Caco-2 (cell line): ENCODE measurements at regions not wholly inside any gene's neighbourhood (a gene's known extent, or its start where the extent isn't known, plus 50 kb on each side); places are given as distances from the start of the nearest gene placed in this dataset.

Experiments
- BruUV-seq: library from RNA; stranded (reverse); fragments of 400-500 nt; replicated peaks from 2 replicates; lab custom pipeline; 2021; lab: Mats Ljungman, UMichigan
- CTCF ChIA-PET: fragments of 300-600 bp; sonication (Branson Sonifier 250); formaldehyde crosslinking; loops from one replicate; lab custom pipeline; 2022; ENCODE audit warnings: antibody characterized with exemption; lab: Charles Lee
- POLR2A ChIA-PET: fragments of 300-600 bp; sonication (Branson Sonifier 250); formaldehyde crosslinking; loops from one replicate; lab custom pipeline; 2022; ENCODE audit warnings: antibody characterized with exemption; lab: Charles Lee
- DNase-seq, 2 experiments: peaks; one replicate each; pipeline versions ENCODE4 v3.0.0 to v3.0.0-alpha.2; 2020 to 2022
- H3K27me3 ChIP-seq: replicated peaks from 2 replicates; pipeline ENCODE4 v1.6.0; 2011; ENCODE audit warnings: low read length; ENCODE audit not compliant: control insufficient read depth, insufficient read depth
- H3K36me3 ChIP-seq: 2 replicates; pipeline ENCODE4 v1.5.1; 2011; ENCODE audit warnings: low read length; ENCODE audit not compliant: control insufficient read depth, insufficient read depth
- H3K4me1 ChIP-seq: fragments of 250-450 bp; sonication (Bioruptor Pico); 2 replicates; pipeline ENCODE4 v1.5.1; 2020; ENCODE audit warnings: mild to moderate bottlenecking
- H3K4me3 ChIP-seq: 2 replicates; pipeline ENCODE4 v1.5.1; 2011; ENCODE audit warnings: low read depth, mild to moderate bottlenecking, control low read depth, low read length
- H3K9me3 ChIP-seq: fragments of 250-450 bp; sonication (Bioruptor Pico); 2 replicates; pipeline ENCODE4 v1.5.1; 2020; ENCODE audit warnings: mild to moderate bottlenecking, moderate library complexity
- H3K27ac Mint-ChIP-seq: one replicate; pipeline ENCODE4 v1.8.0; 2022; ENCODE audit warnings: mixed read lengths; ENCODE audit not compliant: unreplicated experiment
- H3K27me3 Mint-ChIP-seq: one replicate; pipeline ENCODE4 v1.8.0; 2022; ENCODE audit warnings: mixed read lengths; ENCODE audit not compliant: insufficient read depth, unreplicated experiment
- H3K36me3 Mint-ChIP-seq: one replicate; pipeline ENCODE4 v1.8.0; 2022; ENCODE audit warnings: mild to moderate bottlenecking, mixed read lengths; ENCODE audit not compliant: insufficient read depth, unreplicated experiment
- H3K4me1 Mint-ChIP-seq: one replicate; pipeline ENCODE4 v1.8.0; 2022; ENCODE audit warnings: low read depth, mixed read lengths; ENCODE audit not compliant: unreplicated experiment
- H3K4me3 Mint-ChIP-seq: one replicate; pipeline ENCODE4 v1.8.0; 2022; ENCODE audit warnings: mild to moderate bottlenecking, moderate library complexity, mixed read lengths; ENCODE audit not compliant: unreplicated experiment
- H3K9me3 Mint-ChIP-seq: one replicate; pipeline ENCODE4 v1.8.0; 2022; ENCODE audit warnings: mixed read lengths; ENCODE audit not compliant: unreplicated experiment
- CTCF ChIP-seq, 2 experiments: fragments of 200-600 bp in 1 of 2; IDR thresholded peaks; 1 replicate in 1 of 2; 2 replicates in 1 of 2; pipeline versions ENCODE4 v1.5.1 to v1.8.0; 2011 to 2022; ENCODE audit warnings: antibody characterized with exemption in 1 of 2, control low read depth in 1 of 2, inconsistent platforms in 1 of 2, low read depth in 1 of 2, low read length in 1 of 2, mild to moderate bottlenecking in 1 of 2, moderate library complexity in 1 of 2; ENCODE audit not compliant: insufficient read depth in 1 of 2, severe bottlenecking in 1 of 2, unreplicated experiment in 1 of 2
- intact Hi-C: fragments of 100-400 bp; cut with micrococcal nuclease; formaldehyde crosslinking; loops from one replicate; pipeline ENCODE4 v1.10.0; 2022; ENCODE audit not compliant: unreplicated experiment

DNA sequence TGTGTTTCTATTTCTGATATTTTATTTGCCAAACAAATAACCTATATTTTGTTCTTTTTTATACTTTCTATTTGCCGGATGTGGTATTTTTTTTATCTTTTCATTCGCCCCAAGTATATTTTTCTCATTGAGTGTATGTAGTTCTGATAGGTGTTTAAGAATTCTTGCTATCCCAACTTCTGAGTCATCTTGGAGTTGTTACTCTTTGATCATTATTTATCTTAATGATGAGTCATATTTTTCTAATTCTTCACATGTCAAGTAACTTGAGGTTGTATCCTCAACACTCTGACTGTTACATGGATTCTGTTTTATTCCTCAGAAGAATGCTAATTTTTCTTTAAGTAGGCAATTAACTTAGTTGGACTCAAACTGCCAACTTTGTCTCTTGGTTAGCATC is 498.1 kb downstream of the TLE1 start:
- Histone ChIP-seq H3K4me3 (no peak overlapping the region), H3K9me3 (no peaks in the 10 kb centered on the region), H3K4me1 (no peaks in the 10 kb centered on the region), H3K36me3 (no peaks in the 10 kb centered on the region), H3K27me3 (no peaks in the 10 kb centered on the region)
- Mint-ChIP-seq H3K27me3 (no peaks in the 10 kb centered on the region), H3K27ac (no peak overlapping the region), H3K36me3 (no peaks in the 10 kb centered on the region), H3K4me3 (no peak overlapping the region), H3K4me1 (no peaks in the 10 kb centered on the region), H3K9me3 (no peaks in the 10 kb centered on the region)
- BruUV-seq, result no TSS peak
- CTCF ChIA-PET, result no interaction called here
- intact Hi-C loops, result no loop called here
- POLR2A ChIA-PET, result no interaction called here
- no peak for DNase-seq
- no peak for TF ChIP-seq CTCF (IDR thresholded peaks at IDR 0.05; ENCODE audit: insufficient read depth in 1 of 2, low read depth in 1 of 2, low read length in 1 of 2, severe bottlenecking in 1 of 2, unreplicated experiment in 1 of 2)

DNA sequence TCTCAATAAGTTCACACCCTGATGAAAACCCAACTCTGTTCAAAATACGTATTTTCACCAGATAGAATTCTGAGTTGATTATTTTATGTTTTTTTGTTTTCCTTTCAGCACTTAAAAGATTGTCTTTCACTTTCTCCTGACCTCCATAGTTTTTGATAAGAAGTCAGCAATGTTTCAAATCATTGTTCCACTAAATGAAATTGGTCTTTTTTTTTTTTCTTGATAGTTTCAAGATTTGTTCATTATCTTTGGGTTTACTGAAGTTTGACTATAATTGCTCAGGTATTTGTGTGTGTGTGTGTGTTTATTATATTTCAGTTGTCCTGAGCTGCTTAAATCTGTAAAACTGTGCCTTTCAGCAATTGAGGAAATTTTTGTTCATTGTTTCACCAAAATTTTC is 498.7 kb downstream of the TLE1 start:
- H3K36me3 ChIP-seq, result no peaks in the 10 kb centered on the region
- Mint-ChIP-seq H3K9me3 (no peaks in the 10 kb centered on the region), H3K36me3 (no peaks in the 10 kb centered on the region), H3K27ac (no peak overlapping the region), H3K4me3 (no peak overlapping the region), H3K27me3 (no peaks in the 10 kb centered on the region), H3K4me1 (no peaks in the 10 kb centered on the region)
- ChIA-PET CTCF (no interaction called here), POLR2A (no interaction called here)
- no peak for DNase-seq
- H3K4me3 ChIP-seq, result no peak overlapping the region
- H3K4me1 ChIP-seq, result no peaks in the 10 kb centered on the region
- no peaks in the 10 kb centered on the region for H3K9me3 ChIP-seq
- TF ChIP-seq CTCF (IDR thresholded peaks at IDR 0.05; ENCODE audit: insufficient read depth in 1 of 2, low read depth in 1 of 2, low read length in 1 of 2, severe bottlenecking in 1 of 2, unreplicated experiment in 1 of 2), result no peak
- intact Hi-C loops, result no loop called here
- H3K27me3 ChIP-seq, result no peaks in the 10 kb centered on the region
- BruUV-seq, result no TSS peak

DNA sequence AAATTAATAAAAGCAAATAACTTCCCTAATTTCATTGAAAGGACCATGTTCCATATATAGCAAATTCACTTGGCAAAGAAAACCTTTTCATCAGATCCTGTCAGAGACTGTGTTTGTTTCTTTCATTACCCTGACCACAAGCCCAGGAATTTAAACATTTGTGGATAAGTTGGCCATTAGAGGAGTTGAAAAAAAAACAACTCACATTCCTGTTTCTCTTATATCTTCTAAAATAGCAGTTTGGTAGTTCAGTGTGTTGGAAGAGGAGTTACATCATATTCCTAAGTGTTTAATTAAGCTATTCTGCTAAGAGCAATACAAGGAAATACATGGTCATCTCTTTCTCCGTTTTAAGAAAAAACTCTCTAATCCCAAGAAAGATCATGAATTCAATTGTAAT is 505.6 kb downstream of the TLE1 start:
- TF ChIP-seq CTCF (IDR thresholded peaks at IDR 0.05; ENCODE audit: insufficient read depth in 1 of 2, low read depth in 1 of 2, low read length in 1 of 2, severe bottlenecking in 1 of 2, unreplicated experiment in 1 of 2), result no peak
- DNase-seq, result no peak
- Histone ChIP-seq H3K4me1 (no peaks in the 10 kb centered on the region), H3K4me3 (no peak overlapping the region), H3K36me3 (no peaks in the 10 kb centered on the region), H3K9me3 (no peaks in the 10 kb centered on the region), H3K27me3 (no peaks in the 10 kb centered on the region)
- no peaks in the 10 kb centered on the region for H3K4me1 Mint-ChIP-seq
- H3K4me3 Mint-ChIP-seq, result no peak overlapping the region
- no peaks in the 10 kb centered on the region for H3K9me3 Mint-ChIP-seq
- H3K27ac Mint-ChIP-seq, result no peak overlapping the region
- no peaks in the 10 kb centered on the region for H3K27me3 Mint-ChIP-seq
- BruUV-seq, result no TSS peak
- intact Hi-C loops, result no loop called here
- ChIA-PET POLR2A (no interaction called here), CTCF (no interaction called here)
- H3K36me3 Mint-ChIP-seq, result no peaks in the 10 kb centered on the region
